ENCODE measurements at regions not wholly inside any gene's neighbourhood (a gene's known extent, or its start where the extent isn't known, plus 50 kb on each side); places are given as distances from the start of the nearest gene placed in this dataset.

- no peak for TF ChIP-seq POLR2AphosphoS5 (IDR thresholded peaks at IDR 0.05)
- no peak for TF ChIP-seq POLR2A (IDR thresholded peaks at IDR 0.05)
- TF ChIP-seq CTCF (IDR thresholded peaks at IDR 0.05) = no peak
These were observed 232.1 kb downstream of the IGSF11 start for GRCh38 chr3:118802325-118803095.

All from prostate gland (tissue), 2 donors.